PC-9 (cell line): ENCODE measurements at regions not wholly inside any gene's neighbourhood (a gene's known extent, or its start where the extent isn't known, plus 50 kb on each side); places are given as distances from the start of the nearest gene placed in this dataset.

Experiments
- BruUV-seq: library from RNA; stranded (reverse); fragments of 400-500 nt; replicated peaks from 2 replicates; lab custom pipeline; 2021; lab: Mats Ljungman, UMichigan
- CTCF ChIA-PET: fragments of 300-600 bp; sonication (Branson Sonifier 250); formaldehyde crosslinking; loops from one replicate; lab custom pipeline; 2022; ENCODE audit warnings: antibody characterized with exemption; lab: Charles Lee
- POLR2A ChIA-PET: fragments of 300-600 bp; sonication (Branson Sonifier 250); formaldehyde crosslinking; loops from one replicate; lab custom pipeline; 2022; ENCODE audit warnings: antibody characterized with exemption; ENCODE audit not compliant: unreplicated experiment; lab: Charles Lee
- DNase-seq, 2 experiments: peaks; one replicate each; pipeline versions ENCODE4 v3.0.0 to v3.0.0-alpha.2; 2015 to 2022; ENCODE audit warnings: mixed read lengths in 1 of 2
- H2AFZ ChIP-seq: fragments of 200-600 bp; sonication (generic); 2 replicates; pipeline ENCODE4 v1.8.1; 2017; ENCODE audit warnings: antibody characterized with exemption
- H3F3A ChIP-seq: fragments of 200-600 bp; sonication (generic); 2 replicates; pipeline ENCODE4 v1.8.1; 2017; ENCODE audit warnings: antibody characterized with exemption, mild to moderate bottlenecking, low read depth; ENCODE audit not compliant: insufficient read depth
- H3K27ac ChIP-seq: fragments of 200-600 bp; sonication (generic); 2 replicates; pipeline ENCODE4 v1.6.1; 2016; ENCODE audit warnings: mixed run types
- H3K27me3 ChIP-seq: fragments of 200-600 bp; sonication (generic); 2 replicates; pipeline ENCODE4 v1.6.1; 2016; ENCODE audit warnings: low read depth, mixed run types; ENCODE audit not compliant: insufficient read depth
- H3K36me3 ChIP-seq: fragments of 200-600 bp; sonication (generic); 2 replicates; pipeline ENCODE4 v1.6.1; 2016; ENCODE audit warnings: low read depth, mixed run types
- H3K4me1 ChIP-seq: fragments of 200-600 bp; sonication (generic); replicated peaks from 2 replicates; pipeline ENCODE4 v1.6.1; 2016; ENCODE audit warnings: mixed run types; ENCODE audit not compliant: insufficient read depth
- H3K4me2 ChIP-seq: fragments of 200-600 bp; sonication (generic); 2 replicates; pipeline ENCODE4 v1.6.1; 2017; ENCODE audit warnings: mixed run types
- H3K4me3 ChIP-seq: fragments of 200-600 bp; sonication (generic); 2 replicates; pipeline ENCODE4 v1.6.1; 2016; ENCODE audit warnings: mixed run types
- H3K79me2 ChIP-seq: fragments of 200-600 bp; sonication (generic); 2 replicates; pipeline ENCODE4 v1.6.1; 2017; ENCODE audit warnings: low read depth, mixed run types
- H3K9me2 ChIP-seq: fragments of 200-600 bp; sonication (generic); 2 replicates; pipeline ENCODE4 v1.8.1; 2017; ENCODE audit warnings: mild to moderate bottlenecking; ENCODE audit not compliant: insufficient read depth
- H3K9me3 ChIP-seq: fragments of 200-600 bp; sonication (generic); 2 replicates; pipeline ENCODE4 v1.8.1; 2016; ENCODE audit warnings: low read depth; ENCODE audit not compliant: insufficient read depth
- H4K20me1 ChIP-seq: fragments of 200-600 bp; sonication (generic); 2 replicates; pipeline ENCODE4 v1.8.1; 2017; ENCODE audit not compliant: insufficient read depth
- EZH2 ChIP-seq: fragments of 200-600 bp; sonication (generic); IDR thresholded peaks from 2 replicates; pipeline ENCODE4 v1.8.0; 2017; ENCODE audit warnings: antibody characterized with exemption, low read depth
- intact Hi-C: fragments of 100-400 bp; cut with micrococcal nuclease; formaldehyde crosslinking; loops from one replicate; pipeline ENCODE4 v1.10.0; 2022; ENCODE audit not compliant: unreplicated experiment
- TF ChIP-seq, protein P1 (sequence below): fragments of 200-600 bp; sonication (generic); conservative IDR thresholded peaks from 2 replicates; pipeline ENCODE4 v1.6.1; 2017; ENCODE audit warnings: mixed run types, antibody characterized with exemption, mild to moderate bottlenecking, moderate library complexity

DNA sequence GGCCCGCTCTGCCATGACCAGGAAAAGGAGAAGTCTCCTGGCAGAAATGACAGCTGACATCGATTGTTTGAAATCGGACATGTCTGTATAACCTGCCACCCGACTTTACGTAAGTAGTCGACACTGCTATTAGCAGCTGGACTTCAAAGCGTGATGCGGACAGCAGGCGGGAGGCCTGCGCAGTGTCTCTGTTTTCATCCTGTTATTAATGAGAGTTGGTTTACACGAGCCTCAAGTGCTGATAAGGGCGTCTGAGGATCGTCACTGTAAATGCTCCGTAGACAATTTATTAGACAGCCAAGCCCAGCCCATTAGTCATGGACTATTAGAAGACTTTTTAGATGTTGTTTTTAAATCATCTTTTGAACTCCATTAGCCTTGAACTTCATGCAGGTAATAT is 328.3 kb downstream of the FOXL1 start:
- H3K79me2 ChIP-seq, result no peaks in the 10 kb centered on the region
- no peaks in the 10 kb centered on the region for H3K9me3 ChIP-seq
- H3K36me3 ChIP-seq, result no peaks in the 10 kb centered on the region
- CTCF ChIA-PET, result no interaction called here
- H3F3A ChIP-seq, result no peaks in the 10 kb centered on the region
- no peaks in the 10 kb centered on the region for H3K9me2 ChIP-seq
- no peaks in the 10 kb centered on the region for H4K20me1 ChIP-seq
- H3K4me1 ChIP-seq, result no peaks in the 10 kb centered on the region
- intact Hi-C loops, result no loop called here
- H3K4me2 ChIP-seq, result no peak overlapping the region
- DNase-seq, result no peak
- TF ChIP-seq, protein P1, sequence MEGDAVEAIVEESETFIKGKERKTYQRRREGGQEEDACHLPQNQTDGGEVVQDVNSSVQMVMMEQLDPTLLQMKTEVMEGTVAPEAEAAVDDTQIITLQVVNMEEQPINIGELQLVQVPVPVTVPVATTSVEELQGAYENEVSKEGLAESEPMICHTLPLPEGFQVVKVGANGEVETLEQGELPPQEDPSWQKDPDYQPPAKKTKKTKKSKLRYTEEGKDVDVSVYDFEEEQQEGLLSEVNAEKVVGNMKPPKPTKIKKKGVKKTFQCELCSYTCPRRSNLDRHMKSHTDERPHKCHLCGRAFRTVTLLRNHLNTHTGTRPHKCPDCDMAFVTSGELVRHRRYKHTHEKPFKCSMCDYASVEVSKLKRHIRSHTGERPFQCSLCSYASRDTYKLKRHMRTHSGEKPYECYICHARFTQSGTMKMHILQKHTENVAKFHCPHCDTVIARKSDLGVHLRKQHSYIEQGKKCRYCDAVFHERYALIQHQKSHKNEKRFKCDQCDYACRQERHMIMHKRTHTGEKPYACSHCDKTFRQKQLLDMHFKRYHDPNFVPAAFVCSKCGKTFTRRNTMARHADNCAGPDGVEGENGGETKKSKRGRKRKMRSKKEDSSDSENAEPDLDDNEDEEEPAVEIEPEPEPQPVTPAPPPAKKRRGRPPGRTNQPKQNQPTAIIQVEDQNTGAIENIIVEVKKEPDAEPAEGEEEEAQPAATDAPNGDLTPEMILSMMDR, result no peak
- TF ChIP-seq EZH2, result no peak
- H2AFZ ChIP-seq, result no peak overlapping the region
- peaks cover 100% of the 10 kb centered on the region for H3K27me3 ChIP-seq
- POLR2A ChIA-PET, result no interaction called here
- H3K27ac ChIP-seq, result no peak overlapping the region
- no peak overlapping the region for H3K4me3 ChIP-seq
- BruUV-seq, result no TSS peak

- POLR2A ChIA-PET, result no interaction called here
- no peaks in the 10 kb centered on the region for H3K36me3 ChIP-seq
- intact Hi-C loops, result no loop called here
These were observed 331.2 kb downstream of the FOXL1 start for GRCh38 chr16:86909359-86910160.

GRCh38 chr16:86910161-86910769 is 331.9 kb downstream of the FOXL1 start:
- DNase-seq, result no peak
- peaks cover 99% of the 10 kb centered on the region for H3K27me3 ChIP-seq
- H3K4me3 ChIP-seq, result no peak overlapping the region
- H3K79me2 ChIP-seq, result no peaks in the 10 kb centered on the region
- H4K20me1 ChIP-seq, result no peaks in the 10 kb centered on the region
- TF ChIP-seq, protein P1, result no peak
- TF ChIP-seq EZH2, result no peak
- no peak overlapping the region for H3K27ac ChIP-seq
- ChIA-PET POLR2A (no interaction called here), CTCF (no interaction called here)
- no peaks in the 10 kb centered on the region for H3F3A ChIP-seq
- BruUV-seq, result no TSS peak
- no peaks in the 10 kb centered on the region for H3K9me2 ChIP-seq
- H2AFZ ChIP-seq, result no peak overlapping the region
- no peak overlapping the region for H3K4me2 ChIP-seq
- H3K9me3 ChIP-seq, result no peaks in the 10 kb centered on the region; the same call in 1 of the 2 replicates
- intact Hi-C loops, result no loop called here
- H3K4me1 ChIP-seq, result no peaks in the 10 kb centered on the region
- no peaks in the 10 kb centered on the region for H3K36me3 ChIP-seq

More at GRCh38 chr16:86909359-86910160, 331.2 kb downstream of the FOXL1 start:
- Histone ChIP-seq H3K9me2 (no peaks in the 10 kb centered on the region), H3K27ac (no peak overlapping the region), H3F3A (no peaks in the 10 kb centered on the region), H3K4me1 (no peaks in the 10 kb centered on the region), H3K9me3 (no peaks in the 10 kb centered on the region; the same call in 1 of the 2 replicates), H2AFZ (no peak overlapping the region), H3K4me3 (no peak overlapping the region), H3K79me2 (no peaks in the 10 kb centered on the region), H3K27me3 (peaks cover 99% of the 10 kb centered on the region), H4K20me1 (no peaks in the 10 kb centered on the region), H3K4me2 (no peak overlapping the region)
- TF ChIP-seq, protein P1, result no peak
- TF ChIP-seq EZH2, result no peak
- DNase-seq, result no peak
- CTCF ChIA-PET, result no interaction called here
- no TSS peak for BruUV-seq
